ENCODE measurements at regions not wholly inside any gene's neighbourhood (a gene's known extent, or its start where the extent isn't known, plus 50 kb on each side); places are given as distances from the start of the nearest gene placed in this dataset.

DNA sequence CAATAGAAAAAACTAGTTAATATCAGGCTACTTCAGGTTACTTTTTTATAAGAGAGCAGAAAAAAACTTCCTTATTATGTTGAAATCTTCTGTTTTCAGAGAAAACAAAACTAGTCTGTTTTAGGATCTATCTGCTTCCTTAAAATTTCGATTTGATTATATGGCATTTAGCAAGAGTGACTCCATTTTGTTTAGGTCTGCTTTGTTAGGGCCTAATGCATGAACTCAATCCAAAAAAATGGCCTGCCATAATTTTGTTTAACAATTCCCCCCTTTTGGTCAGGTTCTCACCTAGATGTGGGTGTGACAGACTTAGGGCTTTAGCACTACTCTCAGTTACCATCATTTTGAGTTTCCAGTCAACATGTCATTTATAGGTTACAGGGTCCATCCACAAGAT lies 89.8 kb upstream of the GNG12 start:
- no peak for TF ChIP-seq EGR1 (IDR thresholded peaks at IDR 0.05; ENCODE audit: low read depth)
- TF ChIP-seq ZNF274 (IDR thresholded peaks at IDR 0.05; ENCODE audit: low read depth, low read length), result no peak
- no peak for TF ChIP-seq SIN3A (IDR thresholded peaks at IDR 0.05; ENCODE audit: low read depth)
- TF ChIP-seq, protein P1, sequence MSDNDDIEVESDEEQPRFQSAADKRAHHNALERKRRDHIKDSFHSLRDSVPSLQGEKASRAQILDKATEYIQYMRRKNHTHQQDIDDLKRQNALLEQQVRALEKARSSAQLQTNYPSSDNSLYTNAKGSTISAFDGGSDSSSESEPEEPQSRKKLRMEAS (IDR thresholded peaks at IDR 0.05), result no peak
- TF ChIP-seq EZH2 (IDR thresholded peaks at IDR 0.05), result no peak
- no peak for TF ChIP-seq SRF (IDR thresholded peaks at IDR 0.05; ENCODE audit: low read depth)
- TF ChIP-seq ELF1 (IDR thresholded peaks at IDR 0.05; ENCODE audit: borderline replicate concordance, low read depth), result no peak
- no peak for TF ChIP-seq RAD21 (IDR thresholded peaks at IDR 0.05; ENCODE audit: low read depth)
- no peak for TF ChIP-seq ZFX (IDR thresholded peaks at IDR 0.05)
- no peak for TF ChIP-seq TCF7L2 (IDR thresholded peaks at IDR 0.05; ENCODE audit: borderline replicate concordance, extremely low read depth, insufficient read depth, insufficient read length)
- Histone ChIP-seq H3K9me2 (ENCODE audit: insufficient read depth) (no peaks in the 10 kb centered on the region), H3K36me3 (ENCODE audit: control insufficient read depth in 1 of 2, insufficient read depth in 2 of 2, low read length in 2 of 2) (no peaks in the 10 kb centered on the region), H2AFZ (ENCODE audit: low read depth, low read length, poor library complexity, severe bottlenecking) (no peak overlapping the region), H3K27ac (ENCODE audit: low read depth, low read length) (no peak overlapping the region), H3K4me3 (replicated peaks in 1 of 2; ENCODE audit: low read depth in 1 of 2, low read length in 2 of 2) (no peak overlapping the region), H3K4me2 (ENCODE audit: low read length) (no peak overlapping the region), H3K9ac (ENCODE audit: low read length) (no peak overlapping the region), H3K4me1 (ENCODE audit: control insufficient read depth in 1 of 2, insufficient read depth in 2 of 2, low read length in 2 of 2) (no peaks in the 10 kb centered on the region), H3K9me3 (ENCODE audit: control insufficient read depth in 1 of 2, insufficient read depth in 1 of 2, low read depth in 1 of 2, low read length in 2 of 2) (no peaks in the 10 kb centered on the region), H4K20me1 (ENCODE audit: insufficient read depth) (no peaks in the 10 kb centered on the region), H3K79me2 (ENCODE audit: insufficient read depth, low read length) (no peaks in the 10 kb centered on the region), H3K27me3 (ENCODE audit: insufficient read depth, low read length) (no peaks in the 10 kb centered on the region)
- ChIA-PET CTCF (no interaction called here), POLR2A (no interaction called here), RAD21 (ENCODE audit: low non-redundant PET in 1 of 2, low total read pairs in 2 of 2, uncharacterized antibody in 2 of 2, unreplicated experiment in 2 of 2) (no interaction called here)
- no peak for ATAC-seq
- DNase-seq (ENCODE audit: low read depth, low spot score), result no peak
- intact Hi-C loops (cut with micrococcal nuclease), result no loop called here
- BruUV-seq (replicated peaks), result no TSS peak

DNA sequence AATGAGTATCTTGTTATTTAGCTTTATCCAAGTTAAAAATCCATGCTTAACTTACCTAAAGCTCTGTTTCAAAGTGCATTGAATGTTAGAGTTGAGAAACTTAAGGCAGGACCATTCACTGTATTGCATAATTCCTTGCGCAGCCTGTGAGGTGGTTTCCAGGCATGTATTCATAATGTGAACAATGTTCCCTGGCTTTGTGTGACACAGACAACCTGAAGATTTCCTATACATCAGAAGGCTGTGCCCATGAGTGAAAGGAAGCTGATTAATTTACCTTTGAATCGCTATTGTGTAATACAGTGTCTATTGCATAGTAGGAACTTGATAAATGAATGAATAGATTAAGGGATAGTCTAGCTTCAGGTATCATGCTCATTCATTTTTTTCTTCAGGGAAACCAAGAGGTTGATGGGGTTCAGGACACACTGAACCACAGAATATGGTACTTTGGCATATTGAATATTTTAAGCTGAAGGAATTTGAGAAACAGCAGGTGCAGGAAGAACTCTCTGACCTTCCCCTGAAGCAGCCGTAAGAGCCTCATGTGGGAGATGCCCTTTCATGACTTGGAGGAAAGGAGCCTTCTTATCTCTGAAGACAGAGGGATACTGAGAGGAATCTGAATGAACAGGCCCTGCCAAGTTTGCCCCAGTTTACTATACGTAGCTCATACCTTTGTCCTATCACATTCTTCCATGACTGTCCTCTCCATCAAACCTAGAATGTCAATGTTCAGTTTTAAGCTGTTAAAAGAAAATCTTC lies 88.6 kb upstream of the GNG12 start:
- no TSS peak for BruUV-seq (replicated peaks)
- POLR2A ChIA-PET, result no interaction called here
- TF ChIP-seq, protein P2, sequence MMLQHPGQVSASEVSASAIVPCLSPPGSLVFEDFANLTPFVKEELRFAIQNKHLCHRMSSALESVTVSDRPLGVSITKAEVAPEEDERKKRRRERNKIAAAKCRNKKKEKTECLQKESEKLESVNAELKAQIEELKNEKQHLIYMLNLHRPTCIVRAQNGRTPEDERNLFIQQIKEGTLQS (IDR thresholded peaks at IDR 0.05), result no peak
- TF ChIP-seq SP1 (IDR thresholded peaks at IDR 0.05; ENCODE audit: low read depth), result no peak
- no peak for TF ChIP-seq ZNF274 (IDR thresholded peaks at IDR 0.05; ENCODE audit: low read depth, low read length)
- TF ChIP-seq EZH2phosphoT487 (IDR thresholded peaks at IDR 0.05; ENCODE audit: borderline replicate concordance), result no peak
- TF ChIP-seq RAD21 (IDR thresholded peaks at IDR 0.05; ENCODE audit: low read depth), result no peak
- TF ChIP-seq SRF (IDR thresholded peaks at IDR 0.05; ENCODE audit: low read depth), result no peak
- TF ChIP-seq POLR2A (IDR thresholded peaks at IDR 0.05; ENCODE audit: borderline replicate concordance, extremely low read depth, insufficient read depth, insufficient read length), result no peak
- no peak for TF ChIP-seq EGR1 (IDR thresholded peaks at IDR 0.05; ENCODE audit: low read depth)
- no peak for TF ChIP-seq ZFX (IDR thresholded peaks at IDR 0.05)
- TF ChIP-seq, protein P3, sequence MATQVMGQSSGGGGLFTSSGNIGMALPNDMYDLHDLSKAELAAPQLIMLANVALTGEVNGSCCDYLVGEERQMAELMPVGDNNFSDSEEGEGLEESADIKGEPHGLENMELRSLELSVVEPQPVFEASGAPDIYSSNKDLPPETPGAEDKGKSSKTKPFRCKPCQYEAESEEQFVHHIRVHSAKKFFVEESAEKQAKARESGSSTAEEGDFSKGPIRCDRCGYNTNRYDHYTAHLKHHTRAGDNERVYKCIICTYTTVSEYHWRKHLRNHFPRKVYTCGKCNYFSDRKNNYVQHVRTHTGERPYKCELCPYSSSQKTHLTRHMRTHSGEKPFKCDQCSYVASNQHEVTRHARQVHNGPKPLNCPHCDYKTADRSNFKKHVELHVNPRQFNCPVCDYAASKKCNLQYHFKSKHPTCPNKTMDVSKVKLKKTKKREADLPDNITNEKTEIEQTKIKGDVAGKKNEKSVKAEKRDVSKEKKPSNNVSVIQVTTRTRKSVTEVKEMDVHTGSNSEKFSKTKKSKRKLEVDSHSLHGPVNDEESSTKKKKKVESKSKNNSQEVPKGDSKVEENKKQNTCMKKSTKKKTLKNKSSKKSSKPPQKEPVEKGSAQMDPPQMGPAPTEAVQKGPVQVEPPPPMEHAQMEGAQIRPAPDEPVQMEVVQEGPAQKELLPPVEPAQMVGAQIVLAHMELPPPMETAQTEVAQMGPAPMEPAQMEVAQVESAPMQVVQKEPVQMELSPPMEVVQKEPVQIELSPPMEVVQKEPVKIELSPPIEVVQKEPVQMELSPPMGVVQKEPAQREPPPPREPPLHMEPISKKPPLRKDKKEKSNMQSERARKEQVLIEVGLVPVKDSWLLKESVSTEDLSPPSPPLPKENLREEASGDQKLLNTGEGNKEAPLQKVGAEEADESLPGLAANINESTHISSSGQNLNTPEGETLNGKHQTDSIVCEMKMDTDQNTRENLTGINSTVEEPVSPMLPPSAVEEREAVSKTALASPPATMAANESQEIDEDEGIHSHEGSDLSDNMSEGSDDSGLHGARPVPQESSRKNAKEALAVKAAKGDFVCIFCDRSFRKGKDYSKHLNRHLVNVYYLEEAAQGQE (IDR thresholded peaks at IDR 0.05; ENCODE audit: low read depth), result no peak
- TF ChIP-seq POLR2AphosphoS5 (IDR thresholded peaks at IDR 0.05; ENCODE audit: low read depth, low read length), result no peak
- no peak for TF ChIP-seq FOSL1 (IDR thresholded peaks at IDR 0.05; ENCODE audit: low read depth)
- TF ChIP-seq JUND (IDR thresholded peaks at IDR 0.05), result no peak
- TF ChIP-seq, protein P1 (IDR thresholded peaks at IDR 0.05), result no peak
- TF ChIP-seq ELF1 (IDR thresholded peaks at IDR 0.05; ENCODE audit: borderline replicate concordance, low read depth), result no peak

More for the DNA sequence above, 88.6 kb upstream of the GNG12 start:
- Histone ChIP-seq H3K27ac (ENCODE audit: low read depth, low read length) (no peak overlapping the region), H3K4me2 (ENCODE audit: low read length) (no peak overlapping the region), H4K20me1 (ENCODE audit: insufficient read depth) (no peaks in the 10 kb centered on the region), H3K27me3 (ENCODE audit: insufficient read depth, low read length) (no peaks in the 10 kb centered on the region), H3K4me1 (ENCODE audit: control insufficient read depth in 1 of 2, insufficient read depth in 2 of 2, low read length in 2 of 2) (no peaks in the 10 kb centered on the region), H3K4me3 (replicated peaks in 1 of 2; ENCODE audit: low read depth in 1 of 2, low read length in 2 of 2) (no peak overlapping the region), H2AFZ (ENCODE audit: low read depth, low read length, poor library complexity, severe bottlenecking) (no peak overlapping the region), H3K36me3 (ENCODE audit: control insufficient read depth in 1 of 2, insufficient read depth in 2 of 2, low read length in 2 of 2) (no peaks in the 10 kb centered on the region), H3K9me2 (ENCODE audit: insufficient read depth) (no peaks in the 10 kb centered on the region), H3K79me2 (ENCODE audit: insufficient read depth, low read length) (no peaks in the 10 kb centered on the region), H3K9me3 (ENCODE audit: control insufficient read depth in 1 of 2, insufficient read depth in 1 of 2, low read depth in 1 of 2, low read length in 2 of 2) (no peaks in the 10 kb centered on the region), H3K9ac (ENCODE audit: low read length) (no peak overlapping the region)
- ATAC-seq (no peak), DNase-seq (ENCODE audit: low read depth, low spot score) (no peak)
- intact Hi-C loops (cut with micrococcal nuclease), result no loop called here
- RAD21 ChIA-PET (ENCODE audit: low non-redundant PET in 1 of 2, low total read pairs in 2 of 2, uncharacterized antibody in 2 of 2, unreplicated experiment in 2 of 2), result no interaction called here
- CTCF ChIA-PET, result no interaction called here
